ENCODE measurements at regions not wholly inside any gene's neighbourhood (a gene's known extent, or its start where the extent isn't known, plus 50 kb on each side); places are given as distances from the start of the nearest gene placed in this dataset.
"Not testable (repeated sequence)": the region's sequence is repeated elsewhere in the genome, so short reads cannot be mapped to it uniquely, and the experiment has no call there.

DNA sequence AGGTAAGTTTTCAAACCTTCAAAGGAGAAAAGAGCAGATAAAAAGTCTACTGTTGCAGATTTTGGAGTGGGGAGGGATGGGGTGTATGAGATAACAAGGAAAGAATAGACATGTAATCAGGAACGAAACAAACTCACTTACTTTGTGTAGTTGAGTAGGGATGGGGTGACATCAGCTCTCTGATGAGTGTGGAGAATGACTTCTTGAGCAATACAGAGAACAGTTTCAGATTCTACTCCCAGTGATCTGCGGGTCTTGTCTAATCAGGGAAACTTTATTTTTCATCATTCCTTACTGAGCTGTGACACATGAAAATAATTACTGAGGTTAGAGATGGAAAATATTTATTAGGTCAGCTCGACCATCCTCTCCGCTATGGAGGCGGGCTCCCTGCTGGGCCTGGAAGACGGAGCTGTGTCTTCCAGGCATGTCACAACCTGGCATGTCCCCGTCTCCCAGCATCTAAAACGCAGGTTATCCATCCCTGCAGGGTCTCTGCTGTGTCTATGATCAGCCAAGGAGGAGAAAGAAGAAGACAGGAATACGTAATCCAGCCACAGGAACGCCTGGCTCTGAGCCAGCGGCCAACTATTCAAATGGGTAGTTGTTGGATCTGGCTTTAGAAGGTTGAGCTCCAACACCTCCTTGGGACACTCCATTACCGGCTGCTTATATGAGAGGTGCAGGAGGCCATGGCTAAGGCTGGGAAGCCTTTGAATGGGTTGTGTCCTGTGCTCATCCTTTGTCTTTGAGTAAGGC, 99.0 kb upstream of the SATB2 start:
- no peak for DNase-seq

DNA sequence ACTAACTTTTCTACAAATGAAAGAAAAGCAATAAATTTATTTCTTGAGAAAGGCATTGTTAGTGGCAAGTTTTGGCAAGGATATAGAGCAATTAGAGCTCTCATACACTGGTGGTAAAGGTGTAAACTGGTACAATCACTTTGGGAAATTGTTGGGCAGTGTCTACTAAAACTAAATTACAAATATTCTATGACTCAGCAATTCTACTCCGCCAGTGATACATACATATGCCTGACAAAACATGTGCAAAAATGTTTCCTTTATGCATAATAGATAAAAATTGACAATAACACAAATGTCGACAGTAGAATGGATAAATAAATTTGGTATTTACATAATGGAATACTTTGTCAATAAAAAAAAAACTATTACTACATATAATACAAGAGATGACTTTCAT, 96.3 kb upstream of the SATB2 start:
- DNase-seq, result no peak

DNA sequence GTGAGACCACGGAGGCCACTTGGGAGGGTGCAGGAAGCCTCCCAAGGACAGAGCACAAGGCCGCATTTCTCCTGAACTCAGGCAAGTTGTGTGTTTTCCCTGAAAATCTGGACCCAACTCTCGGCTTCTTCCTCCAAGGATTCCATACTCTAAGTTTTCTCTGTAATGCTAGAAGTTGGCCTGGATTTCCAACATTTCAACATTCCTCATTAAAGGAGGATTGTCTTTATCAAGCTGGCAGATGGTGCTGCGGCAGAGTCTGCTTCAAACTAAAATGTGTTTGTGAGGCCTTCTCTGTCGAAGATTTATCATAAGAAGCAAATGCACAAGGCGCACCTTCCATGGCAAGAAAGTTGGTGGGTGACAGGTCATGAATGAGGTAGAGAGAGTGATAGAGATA, 94.4 kb upstream of the SATB2 start:
- no peak for DNase-seq

DNA sequence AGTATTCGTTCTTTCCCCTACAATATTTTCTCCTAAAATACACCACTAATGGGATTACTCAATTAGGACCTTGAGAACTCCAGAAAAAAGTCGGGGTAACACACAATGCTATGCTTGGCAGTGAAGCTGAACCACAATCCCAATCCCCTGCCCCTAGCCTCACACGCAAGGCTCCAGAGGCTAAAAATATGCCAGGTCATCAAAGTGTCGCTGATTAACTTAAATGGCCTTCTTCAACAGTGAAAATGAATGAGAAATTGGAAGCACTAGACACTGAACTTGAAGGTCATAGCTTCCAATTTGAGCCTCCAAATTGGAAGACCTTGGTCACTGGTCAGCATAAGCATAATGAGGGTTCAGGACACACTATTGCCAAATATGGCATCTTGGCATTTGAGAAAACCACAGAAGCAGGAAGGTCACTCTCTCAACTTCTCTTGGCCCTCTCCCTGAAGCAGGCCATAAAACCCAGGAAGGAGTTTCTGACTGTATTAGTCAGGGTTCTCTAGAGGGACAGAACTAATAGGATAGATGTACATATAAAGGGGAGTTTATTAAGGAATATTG, 86.0 kb upstream of the SATB2 start:
- DNase-seq, result no peak

DNA sequence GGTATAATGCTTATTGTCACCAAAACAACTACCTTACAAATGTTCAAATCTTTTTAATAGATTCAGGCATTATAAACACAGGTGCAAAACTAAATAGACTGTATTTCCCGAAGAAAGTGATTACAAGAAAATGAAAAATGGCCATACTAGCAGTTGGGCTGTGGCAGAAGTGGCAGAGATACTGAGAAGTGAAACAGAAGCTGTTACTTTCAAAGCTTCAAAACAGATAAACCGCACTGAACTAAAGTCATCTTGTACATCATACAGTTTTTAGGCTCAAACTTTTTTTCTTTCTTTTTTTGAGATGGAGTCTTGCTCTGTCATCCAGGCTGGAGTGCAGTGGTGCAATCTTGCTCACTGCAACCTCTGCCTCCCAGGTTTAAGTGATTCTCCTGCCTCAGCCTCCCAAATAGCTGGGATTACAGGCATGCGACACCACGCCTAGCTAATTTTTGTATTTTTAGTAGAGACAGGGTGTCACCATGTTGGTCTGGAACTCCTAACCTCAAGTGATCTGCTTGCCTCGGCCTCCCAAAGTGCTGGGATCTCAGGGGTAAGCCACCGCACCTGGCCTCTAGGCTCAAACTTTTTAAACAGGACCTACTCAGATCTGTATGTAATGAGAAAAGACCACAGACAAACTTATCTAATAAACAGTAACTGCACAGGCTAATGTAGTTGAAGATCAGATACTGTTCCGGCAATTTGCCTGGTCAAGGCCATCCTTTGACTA, 77.9 kb upstream of the SATB2 start:
- DNase-seq, result no peak

DNA sequence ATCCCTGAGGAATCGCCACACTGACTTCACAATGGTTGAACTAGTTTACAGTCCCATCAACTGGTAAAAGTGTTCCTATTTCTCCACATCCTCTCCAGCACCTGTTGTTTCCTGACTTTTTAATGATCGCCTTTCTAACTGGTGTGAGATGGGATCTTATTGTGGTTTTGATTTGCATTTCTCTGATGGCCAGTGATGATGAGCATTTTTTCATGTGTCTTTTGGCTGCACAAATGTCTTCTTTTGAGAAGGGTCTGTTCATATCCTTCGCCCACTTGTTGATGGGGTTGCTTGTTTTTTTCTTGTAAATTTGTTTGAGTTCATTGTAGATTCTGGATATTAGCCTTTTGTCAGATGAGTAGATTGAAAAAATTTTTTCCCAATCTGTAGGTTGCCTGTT, 76.1 kb upstream of the SATB2 start:
- DNase-seq, result not testable (repeated sequence)

DNA sequence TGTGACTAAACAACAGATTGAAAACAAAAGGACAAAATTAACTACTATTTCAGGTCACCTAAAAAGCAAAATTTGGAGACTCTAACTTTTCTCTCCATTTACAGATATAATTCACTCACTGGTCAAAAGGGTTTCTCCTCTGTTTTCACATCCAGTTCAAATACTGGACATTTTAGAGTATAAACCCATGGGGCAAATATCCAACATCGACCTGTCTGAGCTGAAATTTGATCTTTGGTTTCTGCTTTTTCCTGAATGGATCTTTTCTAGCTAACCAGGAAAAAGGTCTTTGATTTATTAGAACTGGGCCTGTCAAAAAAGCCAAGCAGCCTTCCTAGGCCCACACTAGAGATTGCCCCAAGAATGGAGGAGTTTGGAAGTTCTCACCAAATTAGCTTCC, 69.3 kb upstream of the SATB2 start:
- DNase-seq, result no peak

DNA sequence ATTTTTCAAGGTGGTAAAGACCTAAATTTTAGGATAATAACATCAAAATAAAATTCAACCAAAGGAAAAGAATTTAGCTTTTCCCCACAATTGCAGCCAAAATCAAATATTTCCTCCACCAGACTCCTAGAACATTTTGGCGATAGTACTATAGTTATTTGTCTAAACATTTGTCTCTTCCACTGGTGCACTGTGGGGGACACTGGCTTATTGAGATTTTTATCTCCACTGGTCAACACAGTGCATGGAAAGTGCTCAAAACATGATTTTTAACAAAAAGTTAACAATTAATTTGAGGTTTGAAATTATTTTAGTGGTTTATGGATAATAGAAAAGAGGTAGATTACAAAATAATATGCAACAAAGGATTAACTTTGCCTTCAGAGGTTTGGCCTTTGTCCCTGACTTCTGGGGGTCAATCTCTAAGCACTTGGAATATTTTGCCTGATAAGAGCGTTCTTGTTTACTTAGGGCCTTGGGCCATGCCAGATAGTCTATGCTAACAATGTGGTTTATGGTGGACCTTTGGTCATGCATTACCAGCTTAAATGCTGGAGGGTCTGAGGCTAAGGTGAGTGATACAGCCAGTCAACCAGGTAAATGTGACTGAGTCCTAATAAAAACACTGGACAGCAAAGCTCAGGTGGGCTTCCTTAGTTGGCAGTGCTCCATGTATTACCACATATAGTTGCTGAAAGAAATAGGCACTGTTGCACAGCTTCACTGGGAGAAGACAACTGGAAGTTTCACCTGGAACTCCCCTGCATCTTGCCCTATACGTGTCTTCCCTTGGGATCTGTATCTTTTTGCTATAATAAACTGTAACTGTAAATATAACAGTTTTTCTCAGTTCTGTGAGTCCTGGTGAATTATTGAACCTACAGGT, 67.2 kb upstream of the SATB2 start:
- no peak for DNase-seq

DNA sequence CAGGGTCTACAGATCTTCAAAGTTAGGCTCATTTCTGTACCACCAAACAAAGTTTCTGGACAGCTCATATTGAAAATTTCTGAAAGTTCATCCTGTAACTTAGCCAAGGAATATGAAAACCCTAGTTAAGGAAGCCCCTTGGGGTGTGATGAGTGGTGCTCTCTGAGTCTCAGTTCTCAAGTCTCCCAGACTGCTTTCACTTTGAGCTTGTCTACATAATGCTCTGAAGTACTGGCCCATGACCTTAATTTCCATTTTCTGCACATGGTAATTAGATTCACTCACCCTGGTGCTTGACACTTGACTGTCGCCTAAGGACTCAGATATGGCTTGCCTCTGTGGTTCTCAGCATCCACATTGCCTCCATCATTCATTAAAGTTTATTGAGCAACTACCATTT, 51.7 kb upstream of the SATB2 start:
- no peak for DNase-seq

Measured in NCI-H1105 treated with DMSO at 0.1 percent for 48 hours (cell line).